Smooth muscle cell (in vitro differentiated cells): ENCODE measurements at regions not wholly inside any gene's neighbourhood (a gene's known extent, or its start where the extent isn't known, plus 50 kb on each side); places are given as distances from the start of the nearest gene placed in this dataset.

Experiments
- DNase-seq: peaks from one replicate; lab custom pipeline; 2025; ENCODE audit not compliant: unreplicated experiment; lab: John Stamatoyannopoulos, UW
- H2AFZ ChIP-seq: fragments of 200-600 bp; sonication (generic); 2 replicates; pipeline ENCODE4 v1.6.0; 2016; ENCODE audit warnings: antibody characterized with exemption, low read depth, mild to moderate bottlenecking
- H3F3A ChIP-seq: fragments of 200-600 bp; sonication (generic); 2 replicates; pipeline ENCODE4 v1.6.0; 2017; ENCODE audit warnings: antibody characterized with exemption, low read depth
- H3K27ac ChIP-seq: fragments of 200-600 bp; sonication (generic); 2 replicates; pipeline ENCODE4 v1.5.1; 2016; ENCODE audit warnings: low read depth, mild to moderate bottlenecking
- H3K27me3 ChIP-seq: fragments of 200-600 bp; sonication (generic); 2 replicates; pipeline ENCODE4 v1.6.1; 2016; ENCODE audit warnings: low read depth, mild to moderate bottlenecking
- H3K36me3 ChIP-seq: fragments of 200-600 bp; sonication (generic); 2 replicates; pipeline ENCODE4 v1.5.1; 2016; ENCODE audit warnings: low read depth
- H3K4me1 ChIP-seq: fragments of 200-600 bp; sonication (generic); 2 replicates; pipeline ENCODE4 v1.5.1; 2016; ENCODE audit warnings: low read depth
- H3K4me2 ChIP-seq: fragments of 200-600 bp; sonication (generic); 2 replicates; pipeline ENCODE4 v1.6.0; 2016; ENCODE audit warnings: mild to moderate bottlenecking
- H3K4me3 ChIP-seq: fragments of 200-600 bp; sonication (generic); 2 replicates; pipeline ENCODE4 v1.5.1; 2016; ENCODE audit warnings: mild to moderate bottlenecking
- H3K79me2 ChIP-seq: fragments of 200-600 bp; sonication (generic); 2 replicates; pipeline ENCODE4 v1.6.0; 2016; ENCODE audit warnings: low read depth, mild to moderate bottlenecking
- H3K9ac ChIP-seq: fragments of 200-600 bp; sonication (generic); 2 replicates; pipeline ENCODE4 v1.6.0; 2016; ENCODE audit warnings: low read depth
- H3K9me3 ChIP-seq: fragments of 200-600 bp; sonication (generic); replicated peaks from 2 replicates; pipeline ENCODE4 v1.5.1; 2016; ENCODE audit warnings: low read depth
- H4K20me1 ChIP-seq: fragments of 200-600 bp; sonication (generic); 2 replicates; pipeline ENCODE4 v1.6.0; 2016; ENCODE audit warnings: low read depth
- WGBS: methylation state at CpG from one replicate; pipeline ENCODE4 v1.1.7; 2016; ENCODE audit warnings: low lambda C conversion rate; 5-methylcytosine and 5-hydroxymethylcytosine counted together
- TF ChIP-seq, protein P1 (sequence below): fragments of 200-600 bp; sonication (generic); IDR thresholded peaks from 2 replicates; pipeline ENCODE4 v1.5.1; 2017; ENCODE audit warnings: borderline replicate concordance, mild to moderate bottlenecking, antibody characterized with exemption; ENCODE audit not compliant: insufficient read depth, poor library complexity, severe bottlenecking

DNA sequence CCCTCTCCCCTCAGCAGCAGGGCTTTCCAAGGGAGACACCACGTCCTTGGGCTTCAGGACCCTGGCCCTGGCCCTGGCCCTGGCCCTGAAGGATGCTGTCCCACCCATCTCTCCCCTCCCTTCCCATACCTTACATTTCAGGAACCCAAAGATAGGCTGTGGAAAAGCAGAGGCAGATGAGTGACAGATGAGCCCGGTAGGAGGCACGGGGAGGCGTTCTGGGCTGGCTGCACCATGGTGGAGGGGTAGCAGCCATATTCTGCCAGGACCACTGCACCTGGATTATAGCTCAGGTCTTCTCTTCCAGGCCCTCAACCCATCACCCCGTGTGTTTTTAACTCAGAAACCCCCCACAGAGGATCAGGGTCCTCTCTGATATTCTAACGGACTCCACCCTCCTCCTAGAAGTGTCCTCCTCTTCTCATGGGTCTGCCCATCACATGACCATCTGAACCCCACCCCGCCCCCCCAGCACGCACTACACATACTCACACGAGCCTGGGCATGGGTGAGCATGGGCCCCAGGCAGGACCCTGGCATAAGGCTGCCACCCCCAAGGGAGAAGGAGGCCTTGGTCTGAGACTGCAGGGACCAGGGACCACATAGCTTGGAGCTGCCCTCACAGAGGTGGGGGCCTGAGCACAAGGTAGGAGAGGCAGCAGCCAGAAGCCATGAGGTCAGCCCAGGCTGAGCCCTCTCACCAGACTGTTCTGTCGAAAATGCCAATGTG lies 220.8 kb upstream of the CDH4 start:
- no peaks in the 10 kb centered on the region for H3F3A ChIP-seq
- H3K9ac ChIP-seq, result no peak overlapping the region
- H3K27me3 ChIP-seq, result no peaks in the 10 kb centered on the region
- TF ChIP-seq, protein P1, sequence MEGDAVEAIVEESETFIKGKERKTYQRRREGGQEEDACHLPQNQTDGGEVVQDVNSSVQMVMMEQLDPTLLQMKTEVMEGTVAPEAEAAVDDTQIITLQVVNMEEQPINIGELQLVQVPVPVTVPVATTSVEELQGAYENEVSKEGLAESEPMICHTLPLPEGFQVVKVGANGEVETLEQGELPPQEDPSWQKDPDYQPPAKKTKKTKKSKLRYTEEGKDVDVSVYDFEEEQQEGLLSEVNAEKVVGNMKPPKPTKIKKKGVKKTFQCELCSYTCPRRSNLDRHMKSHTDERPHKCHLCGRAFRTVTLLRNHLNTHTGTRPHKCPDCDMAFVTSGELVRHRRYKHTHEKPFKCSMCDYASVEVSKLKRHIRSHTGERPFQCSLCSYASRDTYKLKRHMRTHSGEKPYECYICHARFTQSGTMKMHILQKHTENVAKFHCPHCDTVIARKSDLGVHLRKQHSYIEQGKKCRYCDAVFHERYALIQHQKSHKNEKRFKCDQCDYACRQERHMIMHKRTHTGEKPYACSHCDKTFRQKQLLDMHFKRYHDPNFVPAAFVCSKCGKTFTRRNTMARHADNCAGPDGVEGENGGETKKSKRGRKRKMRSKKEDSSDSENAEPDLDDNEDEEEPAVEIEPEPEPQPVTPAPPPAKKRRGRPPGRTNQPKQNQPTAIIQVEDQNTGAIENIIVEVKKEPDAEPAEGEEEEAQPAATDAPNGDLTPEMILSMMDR, result no peak
- H3K27ac ChIP-seq, result no peak overlapping the region
- no peaks in the 10 kb centered on the region for H3K36me3 ChIP-seq
- H3K4me3 ChIP-seq, result no peak overlapping the region
- no peaks in the 10 kb centered on the region for H3K79me2 ChIP-seq
- H4K20me1 ChIP-seq, result no peaks in the 10 kb centered on the region
- no peak overlapping the region for H2AFZ ChIP-seq
- no peak for DNase-seq
- 58% methylated on average over 10 of the region's 10 CpGs for WGBS
- H3K4me2 ChIP-seq, result no peak overlapping the region
- H3K9me3 ChIP-seq, result no peaks in the 10 kb centered on the region
- no peaks in the 10 kb centered on the region for H3K4me1 ChIP-seq

DNA sequence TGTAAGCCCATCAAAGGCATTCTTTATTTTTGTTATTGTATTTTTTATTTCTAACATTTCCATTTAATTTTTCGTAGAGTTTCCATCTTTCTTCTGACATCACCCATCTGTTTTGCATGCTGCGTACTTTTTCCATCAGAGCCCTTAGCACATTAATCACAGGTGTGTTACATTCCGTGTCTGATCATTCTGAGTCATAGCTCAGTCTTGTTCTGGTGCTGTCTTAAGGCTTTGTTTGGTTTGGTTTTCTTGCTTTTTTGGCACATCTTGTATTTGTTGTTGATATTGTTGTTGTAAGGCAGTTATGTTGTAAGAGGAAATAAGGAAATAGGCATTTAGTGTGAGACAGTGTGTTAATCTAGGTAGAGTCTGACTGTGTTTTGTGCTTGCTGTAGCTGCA lies 214.6 kb upstream of the CDH4 start:
- H4K20me1 ChIP-seq, result no peaks in the 10 kb centered on the region
- no peak for DNase-seq
- TF ChIP-seq, protein P1, result no peak
- H3K27ac ChIP-seq, result no peak overlapping the region
- H3K9ac ChIP-seq, result no peak overlapping the region
- 72% methylated on average over 3 of the region's 3 CpGs for whole genome bisulfite sequencing
- no peaks in the 10 kb centered on the region for H3K27me3 ChIP-seq
- no peak overlapping the region for H3K4me2 ChIP-seq
- no peaks in the 10 kb centered on the region for H3K36me3 ChIP-seq
- no peaks in the 10 kb centered on the region for H3K79me2 ChIP-seq
- no peaks in the 10 kb centered on the region for H3K4me1 ChIP-seq
- no peak overlapping the region for H3K4me3 ChIP-seq
- no peak overlapping the region for H2AFZ ChIP-seq
- H3K9me3 ChIP-seq, result no peaks in the 10 kb centered on the region
- no peaks in the 10 kb centered on the region for H3F3A ChIP-seq

DNA sequence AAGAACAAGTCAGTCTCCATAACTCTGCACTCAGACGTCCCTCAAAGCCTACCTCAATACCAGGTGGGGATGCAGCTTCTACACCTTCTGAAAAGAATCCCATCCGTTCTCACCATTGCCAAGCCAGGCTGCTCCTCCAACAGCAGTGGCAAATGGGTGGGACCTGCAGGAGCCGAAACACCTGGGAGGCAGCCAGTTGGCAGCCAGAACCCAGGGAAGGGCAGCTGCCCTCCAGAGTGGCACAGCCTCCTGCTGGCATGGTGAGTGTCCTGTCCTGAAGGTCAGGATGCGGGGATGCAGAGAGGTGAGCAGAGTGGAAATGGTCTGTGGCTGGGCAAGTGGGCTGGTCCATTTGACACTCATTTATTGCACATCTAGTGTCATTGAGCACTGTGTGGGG lies 210.6 kb upstream of the CDH4 start:
- WGBS, result 75% methylated on average over 4 of the region's 4 CpGs
- TF ChIP-seq, protein P1, result no peak

More for the DNA sequence above, 210.6 kb upstream of the CDH4 start:
- Histone ChIP-seq H3K9me3 (no peaks in the 10 kb centered on the region), H4K20me1 (no peaks in the 10 kb centered on the region), H3K4me1 (no peaks in the 10 kb centered on the region), H3K27me3 (no peaks in the 10 kb centered on the region), H3K9ac (no peak overlapping the region), H3K27ac (no peak overlapping the region), H3F3A (peaks cover 3% of the 10 kb centered on the region), H3K79me2 (no peaks in the 10 kb centered on the region), H2AFZ (no peak overlapping the region), H3K4me3 (no peak overlapping the region), H3K36me3 (no peaks in the 10 kb centered on the region), H3K4me2 (no peak overlapping the region)
- DNase-seq, result no peak
